IPS-NIHi11 (cell line): ENCODE measurements at regions not wholly inside any gene's neighbourhood (a gene's known extent, or its start where the extent isn't known, plus 50 kb on each side); places are given as distances from the start of the nearest gene placed in this dataset.

ENCODE experiments used
- DNase-seq: peaks from one replicate; pipeline ENCODE4 v3.0.0; 2012; ENCODE audit warnings: mixed read lengths, low spot score

DNA sequence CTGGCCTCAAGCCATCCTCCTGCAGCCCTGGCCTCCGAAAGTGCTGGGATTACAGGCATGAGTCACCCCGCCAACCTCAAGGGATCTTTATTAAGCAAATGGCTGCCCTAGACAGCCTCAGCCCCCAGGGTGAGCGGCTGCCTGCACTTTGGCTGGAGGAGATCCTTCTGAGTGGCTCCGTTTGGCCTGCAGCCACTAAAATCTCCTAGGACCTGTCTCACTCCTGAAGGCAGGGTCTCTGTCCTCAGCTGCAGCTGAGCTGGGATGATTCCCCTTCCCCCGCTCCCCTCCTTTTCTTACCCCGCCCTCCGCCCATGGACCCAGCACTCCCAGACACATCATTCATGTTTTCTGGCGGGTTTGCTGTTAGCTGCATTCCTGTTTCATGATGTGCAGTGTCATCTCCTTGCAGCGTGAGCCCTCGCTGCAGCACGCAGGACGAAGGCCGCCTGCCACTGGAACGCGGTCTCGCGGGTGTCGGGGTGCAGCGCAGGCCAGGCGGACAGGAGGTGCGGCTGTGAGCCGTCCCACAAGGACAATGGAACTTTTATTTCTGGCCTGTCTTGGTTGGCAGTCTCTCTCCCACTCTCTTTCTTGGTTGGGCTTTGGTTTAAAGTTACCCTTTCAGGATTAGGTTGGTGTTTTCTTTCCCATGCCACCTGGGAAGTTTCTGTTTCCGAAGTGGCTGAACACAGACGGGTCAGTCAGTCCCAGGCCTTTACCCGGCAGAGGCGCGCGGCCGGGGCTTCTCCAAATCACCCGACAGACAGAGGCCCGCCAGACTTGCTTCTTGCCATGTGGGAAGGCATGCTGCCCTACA is 137.1 kb downstream of the FOXD1 start:
- peak; percentile 38 for DNase-seq

DNA sequence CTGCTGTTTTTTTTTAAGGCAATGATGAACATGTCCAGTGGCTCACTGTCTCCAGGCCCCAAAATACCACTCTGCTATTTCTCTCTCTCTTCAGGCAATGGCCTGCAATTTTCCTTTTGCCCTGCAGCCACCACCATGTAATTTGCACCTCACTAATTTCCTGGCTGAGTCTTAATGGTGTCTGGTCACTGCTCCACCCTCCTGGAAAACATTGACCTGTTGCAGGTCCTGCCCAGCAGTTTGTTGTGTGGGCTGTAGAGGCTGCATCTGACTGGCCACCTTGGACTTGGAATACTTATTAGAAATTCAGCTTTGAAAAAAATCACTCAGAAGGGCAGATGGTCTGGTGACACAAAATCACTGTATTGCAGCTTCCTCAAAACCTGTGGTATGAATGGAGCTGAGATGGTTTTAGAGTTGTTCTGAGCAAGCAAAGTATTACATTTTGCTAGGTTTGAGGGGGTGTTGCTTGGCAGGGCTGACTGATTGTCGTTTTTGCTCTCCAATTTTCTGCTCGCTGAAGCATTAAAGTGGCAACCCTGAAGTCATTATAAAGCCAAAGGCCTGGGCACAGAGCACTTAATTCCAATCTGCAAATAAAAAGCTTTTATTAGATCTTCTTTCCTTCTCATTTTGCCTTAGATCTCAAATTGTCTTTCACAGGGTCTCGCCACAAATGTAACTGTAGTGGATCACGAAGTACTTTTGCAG is 134.8 kb downstream of the TMEM174 start:
- no peak for DNase-seq

DNA sequence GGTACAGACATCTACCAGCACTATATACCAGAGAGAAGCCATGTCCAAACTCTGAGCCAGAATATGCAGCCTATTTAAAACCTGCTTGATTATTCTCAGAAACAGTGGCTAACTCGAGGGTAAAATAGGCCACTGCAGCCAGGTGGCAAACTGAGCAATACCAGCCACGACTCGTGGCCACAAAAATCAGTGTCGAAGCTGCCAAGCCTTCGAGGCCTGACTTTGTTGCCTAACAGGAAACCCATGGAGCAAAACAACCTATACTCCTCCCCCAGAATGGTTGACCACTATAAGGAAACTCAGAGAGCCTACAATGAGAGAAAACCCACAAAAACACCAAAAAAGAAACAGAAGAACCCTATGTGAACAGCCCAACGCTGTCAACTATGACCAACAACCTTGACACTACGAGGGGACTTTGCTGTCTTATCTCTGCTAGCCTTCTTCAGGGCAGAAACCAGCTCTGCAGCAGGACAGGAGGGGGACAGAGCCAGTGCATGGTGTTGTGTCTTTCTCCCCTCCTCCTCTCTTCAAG is 133.8 kb downstream of the TMEM174 start:
- DNase-seq = no peak

DNA sequence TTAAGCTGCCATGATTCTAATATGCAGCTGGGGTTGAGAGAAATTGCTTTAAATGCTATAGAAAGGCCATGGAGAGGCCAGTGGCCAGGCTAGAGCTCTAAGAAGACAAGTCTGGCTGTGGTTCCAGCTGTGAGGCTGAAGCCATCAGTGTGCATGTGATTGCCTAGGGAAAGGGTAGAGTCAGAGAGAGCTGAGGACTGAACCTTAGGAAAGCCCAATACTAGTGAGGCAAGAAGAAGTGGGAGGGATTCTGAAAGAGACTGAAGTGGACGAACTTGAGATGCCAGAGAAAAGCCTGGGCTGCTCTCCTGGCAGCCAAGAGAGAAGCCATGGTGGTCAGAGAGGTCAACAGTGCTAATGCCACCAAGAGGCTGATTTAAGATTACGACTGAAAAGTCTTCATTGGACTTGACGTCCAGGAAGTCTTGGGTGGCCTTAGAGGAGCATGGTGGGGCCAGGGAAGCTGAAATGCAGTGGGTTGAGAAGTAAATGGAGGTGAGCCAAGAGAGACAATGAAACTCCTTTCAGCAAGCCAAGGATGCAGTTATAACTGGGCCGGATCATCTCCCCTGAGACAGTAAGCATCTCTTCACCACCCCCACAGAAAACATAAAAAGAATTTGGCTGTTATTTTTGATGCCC is 133.2 kb downstream of the TMEM174 start:
- no peak for DNase-seq

DNA sequence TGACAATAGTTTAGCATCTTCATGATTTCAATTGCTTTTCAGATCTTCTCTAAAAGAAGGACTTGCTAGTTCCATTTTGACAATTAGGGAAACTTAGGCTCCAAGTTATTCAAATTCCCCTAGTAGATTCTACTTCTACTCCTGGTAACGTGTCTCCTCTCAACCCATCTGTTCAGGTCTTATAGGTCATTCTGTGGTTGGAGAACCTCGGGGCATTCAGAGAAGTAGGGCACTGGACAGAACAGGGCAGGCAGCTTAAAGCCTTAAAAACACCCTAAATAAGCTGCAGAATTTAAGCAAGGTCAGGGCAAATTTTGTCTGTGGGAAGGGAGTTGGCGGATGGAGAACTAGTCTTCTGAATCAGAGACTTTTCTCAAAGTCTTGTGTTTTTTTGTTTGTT is 132.4 kb downstream of the TMEM174 start:
- DNase-seq = no peak

DNA sequence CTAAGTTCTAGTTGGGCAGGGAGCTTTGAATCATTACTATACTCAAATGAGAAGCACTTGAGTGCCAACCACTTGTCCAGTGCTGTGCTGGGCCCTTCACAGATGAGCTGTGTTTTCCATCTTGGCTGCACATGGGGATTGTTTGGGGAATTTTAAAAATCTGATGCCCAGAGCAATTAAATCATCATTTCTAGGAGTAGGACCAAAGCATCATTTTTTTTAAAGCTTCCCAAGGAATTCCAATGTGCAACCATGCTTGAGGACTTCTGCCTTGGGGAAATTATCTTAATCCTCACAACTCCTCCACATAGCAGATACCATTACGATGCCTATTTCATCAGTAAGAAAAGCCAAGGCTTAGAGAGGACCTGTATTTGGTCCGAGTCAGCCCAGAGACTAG is 131.4 kb downstream of the TMEM174 start:
- DNase-seq = no peak

DNA sequence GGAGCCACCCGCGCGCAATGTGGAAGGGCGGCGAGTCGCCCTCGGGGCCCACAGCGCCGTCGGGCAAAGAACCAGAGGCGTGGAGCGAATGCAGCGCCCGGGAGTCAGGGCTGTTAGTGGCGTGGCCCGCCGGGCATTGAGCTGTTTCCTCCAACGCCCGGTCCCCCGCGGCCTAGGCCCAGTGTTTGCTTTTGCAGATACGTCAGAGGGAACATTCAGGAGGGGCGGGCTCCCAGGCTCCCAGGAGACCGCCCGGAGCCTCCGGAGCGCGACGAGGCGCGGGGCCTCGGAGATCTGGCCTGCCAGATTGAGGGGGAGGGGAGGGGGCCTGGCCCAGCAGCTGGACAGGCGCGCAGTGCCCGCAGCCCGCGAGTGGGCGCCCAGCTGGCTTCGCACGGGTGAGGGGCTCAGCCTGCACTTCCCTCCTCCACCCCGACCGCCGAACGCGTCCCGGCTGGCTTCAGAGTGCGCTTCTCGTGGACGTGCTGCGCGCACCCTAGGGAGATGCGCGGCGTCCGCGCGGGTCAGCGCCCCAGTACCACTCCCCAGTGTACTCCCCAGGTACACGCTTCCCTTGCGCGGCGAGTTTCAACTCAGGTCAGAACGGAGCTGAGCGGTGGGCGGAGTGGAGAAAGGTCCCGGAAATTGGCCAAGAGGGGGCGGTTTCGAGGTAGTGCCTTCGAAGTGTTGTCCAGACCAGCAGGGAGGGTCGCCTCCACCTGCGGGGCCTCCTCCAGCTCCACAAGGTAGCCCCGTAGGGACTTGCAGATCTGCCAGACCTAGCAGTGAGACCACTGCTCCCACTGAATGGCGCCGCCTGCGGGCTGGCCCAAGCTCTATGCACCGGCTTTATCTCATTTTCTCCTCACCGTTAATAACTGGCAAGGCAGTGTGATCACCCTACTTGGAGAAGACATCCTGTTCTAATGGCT is 130.4 kb downstream of the TMEM174 start:
- peak; percentile 76 for DNase-seq

DNA sequence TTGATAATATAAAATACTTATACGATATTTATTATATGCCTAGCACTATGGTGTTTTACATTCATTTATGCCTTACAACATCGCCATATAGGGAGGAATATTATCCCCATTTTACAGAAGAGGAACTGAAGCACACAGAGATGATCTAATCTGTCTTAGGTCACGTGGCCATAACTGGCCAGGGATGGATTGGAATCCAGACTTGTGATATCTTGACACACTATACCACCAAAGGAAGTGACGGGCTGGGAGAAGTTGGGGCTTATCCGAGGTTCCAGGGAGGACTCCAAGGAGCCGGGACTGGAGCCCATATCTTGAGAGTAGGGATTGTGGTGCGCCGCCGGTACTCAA is 129.8 kb downstream of the TMEM174 start:
- DNase-seq = no peak

DNA sequence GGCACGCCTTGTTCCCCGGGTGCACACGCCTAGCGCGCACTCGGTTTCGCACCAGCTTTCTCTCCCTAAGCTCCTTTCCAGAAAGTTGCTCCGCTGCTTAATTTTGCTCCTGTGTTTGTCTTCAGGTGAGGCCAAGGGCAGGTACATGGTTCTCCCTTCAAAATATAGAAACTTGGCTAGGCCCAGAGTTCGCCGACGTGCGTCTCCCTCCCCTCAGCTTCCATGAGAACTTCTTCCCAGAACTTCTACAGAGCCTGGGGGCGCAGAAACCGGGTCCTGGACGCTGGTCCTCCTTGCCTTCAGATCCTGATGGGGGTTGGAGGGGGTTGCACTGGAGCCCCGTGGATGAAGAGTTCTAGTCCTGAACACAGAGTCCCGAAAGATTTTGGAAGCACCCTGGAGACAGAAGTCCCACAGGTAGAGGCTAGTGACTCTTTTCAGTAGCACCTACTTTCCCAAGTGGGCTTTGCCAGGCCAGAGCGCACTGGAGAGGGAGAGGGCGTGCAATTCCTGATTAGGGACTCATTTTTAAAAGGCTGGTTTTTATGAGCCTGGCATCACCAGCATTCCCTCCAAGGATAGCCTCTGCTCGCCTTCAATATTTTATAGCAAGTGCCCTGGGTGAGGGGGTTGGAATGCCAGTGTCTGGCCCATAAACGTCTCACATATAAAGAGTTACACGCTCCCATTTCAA is 128.4 kb downstream of the TMEM174 start:
- DNase-seq = no peak

DNA sequence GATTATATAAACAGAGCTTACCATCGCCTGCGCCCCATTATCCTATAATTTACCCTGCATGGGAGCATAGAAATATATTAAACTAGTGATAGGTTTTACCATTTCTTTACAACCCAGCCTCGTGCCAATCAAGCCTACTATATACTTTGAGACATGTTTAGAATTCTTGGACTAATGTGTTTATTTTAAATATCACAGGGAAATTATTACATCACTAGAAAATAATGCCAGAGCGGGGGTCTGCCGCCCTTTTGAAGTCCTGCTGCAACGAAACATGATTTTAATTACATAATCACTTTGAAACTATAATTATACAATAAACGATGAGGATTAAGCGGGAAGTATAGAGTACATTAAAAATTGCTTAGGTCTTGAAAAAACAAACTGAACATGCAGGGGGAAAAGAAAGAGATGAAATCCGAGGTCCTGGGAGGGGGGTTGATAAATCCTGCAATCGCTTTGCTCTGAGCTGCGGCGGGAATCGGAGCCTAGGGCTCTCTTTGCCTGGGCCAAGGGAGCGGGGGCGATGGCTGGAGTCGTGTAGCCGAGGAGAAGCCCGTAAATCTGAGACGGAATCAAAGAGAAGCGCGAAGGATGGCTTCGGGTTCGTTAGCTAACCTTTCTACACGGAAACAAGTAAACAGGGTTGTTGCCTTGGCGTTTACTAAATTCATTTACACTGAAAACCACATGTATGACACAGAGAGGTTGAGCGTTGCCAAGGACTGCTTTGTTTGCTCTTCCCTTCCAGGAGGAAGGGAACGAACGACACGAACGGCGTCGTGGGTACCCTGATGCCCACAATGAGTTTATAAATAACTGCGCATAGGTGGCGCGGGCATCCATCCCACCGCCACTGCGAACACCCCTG is 127.6 kb downstream of the TMEM174 start:
- DNase-seq = no peak

DNA sequence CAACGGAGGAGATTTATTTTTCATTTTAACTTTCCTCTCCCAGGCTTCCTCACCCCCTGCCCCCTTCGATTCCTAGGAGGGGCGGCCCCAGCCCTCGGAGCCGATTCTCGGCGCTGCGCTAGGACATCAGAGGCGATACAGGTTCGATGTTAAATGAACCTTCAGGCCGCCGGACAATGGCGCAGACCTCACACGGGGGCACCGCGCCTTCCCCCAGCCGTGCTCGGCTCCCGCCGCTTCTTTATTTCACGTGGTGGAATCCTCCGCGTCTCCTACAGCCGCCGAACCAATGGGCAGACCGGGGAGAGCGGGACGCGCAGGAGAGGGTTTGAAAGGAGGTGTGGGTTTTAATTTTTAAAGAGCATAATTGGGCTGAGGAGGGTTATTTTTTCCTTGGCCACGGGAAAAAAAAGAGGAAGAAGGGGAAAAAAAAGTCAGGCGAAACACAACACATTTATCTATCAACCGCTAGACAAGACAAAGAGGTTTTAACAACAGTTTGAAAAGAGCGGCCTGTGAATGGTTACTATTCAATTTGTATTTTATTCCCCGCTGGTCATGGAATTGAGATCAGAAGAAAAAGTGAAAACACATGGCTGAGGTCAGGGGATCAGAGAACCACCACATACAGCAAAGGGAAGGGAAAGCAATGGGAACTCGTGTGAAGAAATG is 126.8 kb downstream of the TMEM174 start:
- DNase-seq = no peak

DNA sequence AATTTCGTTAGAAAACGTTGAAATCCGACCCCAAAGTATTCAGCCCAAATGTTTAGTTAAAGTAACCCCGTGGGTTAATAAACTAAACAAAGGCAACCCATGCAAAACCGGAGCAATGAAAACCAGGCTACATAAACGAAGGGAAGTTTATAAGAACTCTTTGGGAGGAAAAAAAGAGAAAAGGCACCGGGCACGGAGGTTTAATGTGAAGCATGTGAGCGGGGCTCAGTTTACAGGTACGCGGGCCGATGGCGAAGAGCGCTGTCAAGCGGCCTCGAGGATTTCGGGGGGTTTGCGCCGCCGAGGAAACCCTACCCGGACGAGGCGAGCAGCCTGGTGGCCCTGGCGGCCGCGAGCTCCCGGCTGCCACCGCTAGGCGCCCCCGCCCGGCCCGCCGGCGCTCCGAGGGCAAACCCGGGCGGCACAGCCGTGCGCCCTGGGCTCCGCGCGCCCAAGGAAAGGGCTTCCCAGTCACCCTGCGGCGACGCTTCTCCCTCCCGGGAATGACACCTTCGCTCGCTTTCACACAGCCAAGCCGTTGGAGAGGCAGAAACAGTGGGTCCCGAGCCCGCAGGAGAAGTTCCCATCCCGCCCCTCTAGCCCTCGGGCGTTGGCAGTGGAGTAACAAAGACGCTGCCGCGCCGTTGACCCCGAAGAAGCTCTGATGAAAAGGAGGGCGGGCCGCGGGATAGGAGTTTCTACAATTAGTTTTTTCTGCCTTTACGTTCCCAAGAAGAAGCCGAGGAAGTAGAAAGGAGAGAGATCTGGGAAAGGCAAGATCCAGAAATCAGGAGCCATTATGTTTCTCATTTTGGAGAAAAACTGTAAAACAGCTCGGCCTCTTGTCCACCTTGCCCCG is 126.0 kb downstream of the TMEM174 start:
- DNase-seq = peak; percentile 87

DNA sequence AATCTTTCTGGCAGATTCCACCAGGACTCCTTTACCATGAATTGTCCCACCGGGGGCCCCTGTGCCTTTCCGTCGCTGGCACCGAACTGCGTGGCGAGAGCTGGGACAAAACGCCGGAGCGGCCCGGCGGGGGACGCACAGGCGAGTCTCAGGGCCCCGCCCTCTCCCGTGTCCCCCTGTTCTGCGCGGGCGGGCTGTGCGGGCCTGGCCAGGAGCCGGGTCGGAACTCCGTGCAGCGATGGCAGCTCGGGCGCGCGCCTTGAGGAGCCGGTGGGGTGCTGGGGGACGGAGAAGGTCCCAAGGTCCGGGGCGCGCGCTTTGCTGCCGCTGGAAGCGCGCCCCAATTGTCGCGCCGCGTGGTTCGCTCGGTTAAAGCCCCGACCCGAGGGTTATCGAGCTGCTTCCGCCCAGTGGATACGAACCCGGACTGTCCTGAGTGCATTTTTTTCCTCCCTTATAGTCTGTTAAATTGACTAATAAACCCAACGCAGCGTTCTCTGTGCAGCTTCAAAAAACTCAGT is 125.3 kb downstream of the TMEM174 start:
- DNase-seq = no peak

DNA sequence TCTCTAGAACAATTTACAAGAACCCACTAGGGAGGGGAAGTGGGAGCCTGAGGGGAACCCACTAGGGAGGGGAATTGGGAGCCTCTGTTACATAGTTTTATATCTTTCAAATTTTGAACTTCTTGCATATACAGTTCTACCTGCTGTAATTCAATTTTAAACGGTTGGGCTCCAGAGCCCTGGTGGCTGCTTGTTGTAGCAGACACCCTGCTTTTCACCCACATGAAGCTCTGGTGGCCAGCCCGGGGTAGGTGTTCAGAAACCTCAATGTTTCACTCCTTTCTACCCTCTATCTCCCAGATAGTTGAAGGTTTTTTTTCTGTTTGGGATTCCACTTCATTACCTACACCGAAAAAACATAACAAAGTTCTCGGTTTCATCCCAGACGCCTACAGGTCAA is 124.4 kb downstream of the TMEM174 start:
- no peak for DNase-seq

DNA sequence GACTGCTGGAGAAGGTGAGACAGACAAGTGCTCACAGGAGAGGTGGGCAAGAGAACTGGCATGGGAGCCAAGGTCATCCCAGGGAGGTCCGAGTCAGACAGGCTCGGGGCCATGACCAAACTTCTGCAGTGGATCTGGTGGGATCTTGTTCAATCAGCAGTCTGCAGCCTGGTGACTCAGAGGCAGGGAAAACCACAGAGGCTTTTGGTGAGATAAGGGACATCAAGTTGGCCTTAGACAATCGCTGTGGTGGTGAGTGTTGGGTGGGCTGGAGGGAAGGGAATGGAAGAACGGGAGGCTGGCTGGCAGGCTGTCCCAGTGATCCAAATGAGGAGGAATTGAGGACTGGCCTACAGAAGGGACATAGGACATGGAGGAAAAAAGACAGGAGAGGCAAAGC is 123.8 kb downstream of the TMEM174 start:
- no peak for DNase-seq

DNA sequence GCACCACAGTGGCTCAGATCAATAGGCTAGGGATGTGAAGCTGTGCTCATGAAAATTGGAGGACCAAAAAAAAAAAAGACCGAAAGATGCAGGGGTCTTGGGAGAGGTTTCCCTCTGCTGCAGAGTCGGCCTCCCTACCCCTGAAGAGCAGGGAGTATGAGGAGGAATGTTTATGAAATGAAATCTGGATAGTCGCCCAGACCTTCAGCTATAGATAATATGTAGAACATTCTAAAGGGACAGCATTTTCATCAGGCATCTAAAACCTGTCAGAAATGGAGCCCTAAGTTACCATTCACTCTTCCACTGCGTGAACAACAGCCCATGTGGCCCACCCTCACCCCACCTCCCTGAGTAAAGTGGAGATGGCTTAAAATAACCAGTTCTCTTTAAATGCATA is 122.9 kb downstream of the TMEM174 start:
- DNase-seq = no peak

DNA sequence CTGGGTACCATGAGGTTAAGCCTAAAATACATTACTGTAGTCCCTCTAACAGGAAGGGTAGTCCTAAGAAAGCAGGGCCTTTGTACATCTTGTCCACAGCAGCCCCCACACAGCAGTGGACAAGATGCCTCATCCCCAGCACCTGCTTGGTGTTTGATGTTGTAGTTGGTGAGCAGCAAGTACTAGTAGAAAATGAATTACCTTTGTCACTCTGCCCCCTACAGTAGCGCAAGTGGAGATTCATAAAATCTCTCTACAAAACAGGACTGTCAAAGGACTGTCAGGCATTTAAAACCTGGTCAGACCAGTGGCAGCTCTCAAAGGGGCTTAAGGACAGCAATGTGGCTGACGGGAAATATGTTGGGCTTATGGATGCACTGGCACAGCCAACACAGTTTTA is 122.5 kb downstream of the TMEM174 start:
- no peak for DNase-seq

DNA sequence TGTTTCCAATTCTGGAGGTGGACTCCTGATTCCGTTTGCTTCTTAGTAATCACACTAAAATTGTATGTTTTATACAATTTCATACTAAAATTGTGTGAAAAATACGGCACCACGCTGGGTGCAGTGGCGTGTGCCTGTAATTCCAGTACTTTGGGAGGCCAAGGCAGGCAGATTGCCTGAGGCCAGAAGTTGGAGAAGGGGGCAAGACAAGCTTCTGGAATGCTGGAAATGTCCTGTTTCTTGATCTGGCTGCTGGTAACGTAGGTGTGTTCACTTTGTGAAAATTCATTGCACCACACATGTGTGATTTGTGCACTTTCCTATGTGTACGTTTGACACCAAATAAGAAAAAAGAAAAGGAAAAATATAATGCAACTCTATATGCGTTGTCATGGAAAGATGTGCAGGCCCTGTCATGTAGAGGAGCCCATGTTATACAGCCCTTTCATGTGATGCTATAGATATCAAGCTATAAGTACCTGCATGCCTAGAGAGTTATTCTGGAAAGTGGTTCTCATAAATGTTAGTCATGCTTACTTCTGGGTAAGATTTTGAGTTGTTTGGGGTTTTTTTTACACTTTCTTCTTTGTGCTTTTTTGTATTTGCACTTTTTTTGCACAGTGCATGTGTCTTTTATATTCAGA is 119.9 kb downstream of the TMEM174 start:
- no peak for DNase-seq
